GM23338 (cell line): ENCODE measurements at regions not wholly inside any gene's neighbourhood (a gene's known extent, or its start where the extent isn't known, plus 50 kb on each side); places are given as distances from the start of the nearest gene placed in this dataset.

Experiments used
- ATAC-seq: fragments of 200-7000 bp; cut with Tn5 transposase; 3 replicates; pipeline ENCODE4 v1.9.1; 2020
- DNase-seq: peaks from one replicate; pipeline ENCODE4 v3.0.0-alpha.2; 2015; ENCODE audit warnings: low spot score
- H2AFZ ChIP-seq: fragments of 200-600 bp; sonication (generic); 2 replicates; pipeline ENCODE4 v1.8.0; 2016; ENCODE audit warnings: antibody characterized with exemption, mild to moderate bottlenecking, moderate library complexity
- H3F3A ChIP-seq: fragments of 200-600 bp; sonication (generic); replicated peaks from 2 replicates; pipeline ENCODE4 v1.8.0; 2017; ENCODE audit warnings: antibody characterized with exemption, mixed run types, low read depth
- H3K27ac ChIP-seq: fragments of 200-600 bp; sonication (generic); 2 replicates; pipeline ENCODE4 v1.6.1; 2016; ENCODE audit warnings: low read depth
- H3K27me3 ChIP-seq: fragments of 200-600 bp; sonication (generic); 2 replicates; pipeline ENCODE4 v1.8.0; 2016; ENCODE audit warnings: mild to moderate bottlenecking, mixed run types, moderate library complexity; ENCODE audit not compliant: insufficient read depth
- H3K36me3 ChIP-seq: fragments of 200-600 bp; sonication (generic); 2 replicates; pipeline ENCODE4 v1.8.0; 2016; ENCODE audit warnings: mild to moderate bottlenecking; ENCODE audit not compliant: insufficient read depth
- H3K4me1 ChIP-seq: fragments of 200-600 bp; sonication (generic); 2 replicates; pipeline ENCODE4 v1.8.0; 2016; ENCODE audit warnings: mild to moderate bottlenecking, moderate library complexity; ENCODE audit not compliant: insufficient read depth
- H3K4me2 ChIP-seq: fragments of 200-600 bp; sonication (generic); 2 replicates; pipeline ENCODE4 v1.7.1; 2017; ENCODE audit warnings: mixed run types
- H3K4me3 ChIP-seq: fragments of 200-600 bp; sonication (generic); 2 replicates; pipeline ENCODE4 v1.6.1; 2016; ENCODE audit warnings: mixed run types
- H3K79me2 ChIP-seq: fragments of 200-600 bp; sonication (generic); replicated peaks from 2 replicates; pipeline ENCODE4 v1.8.0; 2017; ENCODE audit warnings: mild to moderate bottlenecking; ENCODE audit not compliant: insufficient read depth
- H3K9me2 ChIP-seq: fragments of 200-600 bp; sonication (generic); 2 replicates; pipeline ENCODE4 v1.8.0; 2017; ENCODE audit not compliant: insufficient read depth
- H4K20me1 ChIP-seq: fragments of 200-600 bp; sonication (generic); replicated peaks from 2 replicates; pipeline ENCODE4 v1.8.0; 2017; ENCODE audit warnings: mild to moderate bottlenecking; ENCODE audit not compliant: insufficient read depth
- H3K27ac Mint-ChIP-seq: 2 replicates; pipeline ENCODE4 v1.8.0; 2020; ENCODE audit warnings: inconsistent platforms, mild to moderate bottlenecking, moderate library complexity, mixed read lengths
- H3K27me3 Mint-ChIP-seq: 3 replicates; pipeline ENCODE4 v1.8.0; 2022; ENCODE audit warnings: low read depth, mild to moderate bottlenecking, moderate library complexity, mixed read lengths, inconsistent platforms; ENCODE audit not compliant: insufficient read depth, poor library complexity
- H3K36me3 Mint-ChIP-seq: 3 replicates; pipeline ENCODE4 v1.8.0; 2021; ENCODE audit warnings: low read depth, mild to moderate bottlenecking, inconsistent platforms, moderate library complexity, mixed read lengths
- H3K4me1 Mint-ChIP-seq: 3 replicates; pipeline ENCODE4 v1.8.0; 2020; ENCODE audit warnings: mild to moderate bottlenecking, inconsistent platforms, mixed read lengths
- H3K4me3 Mint-ChIP-seq: 3 replicates; pipeline ENCODE4 v1.8.0; 2021; ENCODE audit warnings: moderate library complexity, mild to moderate bottlenecking, inconsistent platforms, mixed read lengths
- H3K9me3 Mint-ChIP-seq: 3 replicates; pipeline ENCODE4 v1.8.0; 2020; ENCODE audit warnings: moderate library complexity, mild to moderate bottlenecking, inconsistent platforms, mixed read lengths
- CREB1 ChIP-seq: fragments of 250-450 bp; sonication (Bioruptor Pico); IDR thresholded peaks from 2 replicates; pipeline ENCODE4 v1.5.0; 2020; ENCODE audit warnings: low read depth, mild to moderate bottlenecking, moderate library complexity
- EZH2 ChIP-seq: fragments of 200-600 bp; sonication (generic); IDR thresholded peaks from one replicate; pipeline ENCODE4 v1.8.0; 2017; ENCODE audit warnings: antibody characterized with exemption, mild to moderate bottlenecking, low read depth; ENCODE audit not compliant: unreplicated experiment
- NANOG ChIP-seq: IDR thresholded peaks from 2 replicates; pipeline ENCODE4 v1.6.1; 2016; ENCODE audit warnings: antibody characterized with exemption, borderline replicate concordance
- ZNF114 ChIP-seq: fragments of 250-450 bp; sonication (Bioruptor Pico); IDR thresholded peaks from 2 replicates; pipeline ENCODE4 v1.5.0; 2020; ENCODE audit warnings: mild to moderate bottlenecking, moderate library complexity
- ZNF331 ChIP-seq: fragments of 250-450 bp; sonication (Bioruptor Pico); IDR thresholded peaks from 2 replicates; pipeline ENCODE4 v1.5.0; 2020; ENCODE audit warnings: low read depth, mild to moderate bottlenecking, moderate library complexity
- TF ChIP-seq, protein P1 (sequence below): IDR thresholded peaks from 2 replicates; pipeline ENCODE4 v1.6.1; 2016; ENCODE audit warnings: antibody characterized with exemption
- TF ChIP-seq, protein P2 (sequence below), 2 experiments: fragments of 200-600 bp in 1 of 2; sonication (generic) in 1 of 2; conservative IDR thresholded peaks; 2 replicates each; pipeline versions ENCODE4 v1.5.1 to v1.6.1; 2016 to 2017; ENCODE audit warnings: antibody characterized with exemption in 2 of 2, low read depth in 2 of 2, mild to moderate bottlenecking in 2 of 2, moderate library complexity in 1 of 2

DNA sequence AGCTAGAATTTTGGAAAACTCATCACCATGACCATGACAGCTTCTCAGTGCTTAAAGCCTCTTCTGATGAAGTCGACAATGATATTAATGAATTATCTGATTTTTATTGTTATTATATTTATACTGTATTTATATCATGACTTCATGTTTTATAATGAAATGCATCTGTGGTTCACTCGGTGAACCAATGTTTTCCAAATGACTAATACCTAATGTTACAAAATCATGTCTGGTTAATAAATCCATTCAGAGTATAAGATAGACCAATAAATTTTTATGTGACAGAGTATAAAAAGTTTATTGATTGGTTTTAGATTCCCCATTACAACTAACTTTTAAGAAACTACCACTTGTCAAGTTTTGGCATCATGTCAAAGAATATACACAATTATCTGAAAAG, 416.5 kb downstream of the MLLT3 start:
- no peaks in the 10 kb centered on the region for H3K36me3 Mint-ChIP-seq
- Histone ChIP-seq H3K27me3 (no peaks in the 10 kb centered on the region), H3K79me2 (no peaks in the 10 kb centered on the region), H3F3A (no peaks in the 10 kb centered on the region), H2AFZ (no peak overlapping the region), H4K20me1 (no peaks in the 10 kb centered on the region), H3K27ac (no peak overlapping the region), H3K4me2 (no peak overlapping the region), H3K9me2 (no peaks in the 10 kb centered on the region), H3K4me3 (no peak overlapping the region), H3K36me3 (no peaks in the 10 kb centered on the region), H3K4me1 (peaks cover 3% of the 10 kb centered on the region; the same call in 1 of the 2 replicates)
- H3K27me3 Mint-ChIP-seq: no peaks in the 10 kb centered on the region
- H3K4me3 Mint-ChIP-seq: no peak overlapping the region
- ATAC-seq (no peak), DNase-seq (no peak)
- TF ChIP-seq EZH2 (no peak), CREB1 (CRISPR knock-in tag) (no peak), NANOG (no peak)
- no peaks in the 10 kb centered on the region for H3K9me3 Mint-ChIP-seq
- H3K4me1 Mint-ChIP-seq: peaks cover 14% of the 10 kb centered on the region; the same call in 2 of the 3 replicates
- H3K27ac Mint-ChIP-seq: no peak overlapping the region

DNA sequence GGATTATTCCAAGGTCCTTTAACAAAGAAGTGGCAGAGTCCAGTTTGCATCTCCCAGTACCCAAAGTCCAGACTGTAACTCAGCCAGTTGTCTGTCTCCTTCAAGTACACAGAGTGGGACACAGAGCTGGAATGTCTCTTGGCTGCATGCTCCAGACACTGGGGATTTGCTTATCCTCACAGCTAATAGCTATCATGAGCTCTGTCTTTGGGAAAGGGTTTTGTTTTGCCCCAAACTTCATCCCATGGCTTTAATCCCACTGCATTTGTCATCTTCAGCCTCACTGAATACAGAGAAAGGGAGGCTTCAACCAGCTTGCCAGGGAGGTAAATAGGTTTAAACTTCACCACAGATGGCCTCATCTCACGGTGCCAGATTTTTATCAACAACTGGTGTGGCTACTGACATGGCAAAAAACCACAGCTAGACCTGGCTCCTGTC, 412.2 kb upstream of the SLC24A2 start:
- no peaks in the 10 kb centered on the region for H4K20me1 ChIP-seq
- H3K4me3 Mint-ChIP-seq: no peak overlapping the region
- ATAC-seq: no peak
- no peaks in the 10 kb centered on the region for H3K79me2 ChIP-seq
- no peak overlapping the region for H3K27ac ChIP-seq
- H3K4me1 Mint-ChIP-seq: peaks cover 21% of the 10 kb centered on the region; the same call in 2 of the 3 replicates
- peaks cover 8% of the 10 kb centered on the region; the same call in 2 of the 3 replicates for H3K9me3 Mint-ChIP-seq
- DNase-seq: no peak
- peaks cover 2% of the 10 kb centered on the region; the same call in 1 of the 3 replicates for H3K36me3 Mint-ChIP-seq
- no peaks in the 10 kb centered on the region for H3F3A ChIP-seq
- H3K9me2 ChIP-seq: no peaks in the 10 kb centered on the region
- peaks cover 16% of the 10 kb centered on the region for H3K4me1 ChIP-seq
- H3K27ac Mint-ChIP-seq: no peak overlapping the region
- no peak overlapping the region for H3K4me2 ChIP-seq
- no peaks in the 10 kb centered on the region for H3K36me3 ChIP-seq
- H2AFZ ChIP-seq: no peak overlapping the region
- TF ChIP-seq, protein P1, sequence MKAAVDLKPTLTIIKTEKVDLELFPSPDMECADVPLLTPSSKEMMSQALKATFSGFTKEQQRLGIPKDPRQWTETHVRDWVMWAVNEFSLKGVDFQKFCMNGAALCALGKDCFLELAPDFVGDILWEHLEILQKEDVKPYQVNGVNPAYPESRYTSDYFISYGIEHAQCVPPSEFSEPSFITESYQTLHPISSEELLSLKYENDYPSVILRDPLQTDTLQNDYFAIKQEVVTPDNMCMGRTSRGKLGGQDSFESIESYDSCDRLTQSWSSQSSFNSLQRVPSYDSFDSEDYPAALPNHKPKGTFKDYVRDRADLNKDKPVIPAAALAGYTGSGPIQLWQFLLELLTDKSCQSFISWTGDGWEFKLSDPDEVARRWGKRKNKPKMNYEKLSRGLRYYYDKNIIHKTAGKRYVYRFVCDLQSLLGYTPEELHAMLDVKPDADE: no peak
- no peak for TF ChIP-seq ZNF114 (CRISPR knock-in tag)
- H3K27me3 Mint-ChIP-seq: no peaks in the 10 kb centered on the region
- no peaks in the 10 kb centered on the region for H3K27me3 ChIP-seq
- no peak overlapping the region for H3K4me3 ChIP-seq

DNA sequence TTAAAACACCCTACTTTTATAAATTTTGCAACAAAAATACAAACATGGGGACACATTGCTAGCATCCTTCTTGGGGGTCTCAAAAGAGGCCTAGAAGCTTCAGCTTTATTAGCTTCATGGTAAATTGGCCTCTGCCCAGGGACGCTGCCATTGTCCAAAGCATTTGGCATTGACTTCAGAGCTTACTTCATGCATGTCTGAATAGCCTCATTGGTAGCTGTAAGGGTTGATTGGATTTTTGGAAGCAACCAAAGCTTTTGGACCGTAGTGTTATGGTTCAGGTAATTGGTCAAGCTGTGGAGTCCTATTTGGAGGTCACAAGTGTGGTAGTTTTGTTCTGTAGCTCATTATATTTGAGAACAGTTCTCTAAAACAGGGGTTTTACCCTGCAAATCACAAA, 411.7 kb upstream of the SLC24A2 start:
- H3K27ac Mint-ChIP-seq: no peak overlapping the region
- H4K20me1 ChIP-seq: no peaks in the 10 kb centered on the region
- no peak overlapping the region for H3K4me2 ChIP-seq
- DNase-seq (no peak), ATAC-seq (no peak)
- no peaks in the 10 kb centered on the region for H3K9me2 ChIP-seq
- peaks cover 11% of the 10 kb centered on the region; the same call in 2 of the 3 replicates for H3K9me3 Mint-ChIP-seq
- H3K4me3 ChIP-seq: no peak overlapping the region
- H3K36me3 ChIP-seq: no peaks in the 10 kb centered on the region
- H3K79me2 ChIP-seq: no peaks in the 10 kb centered on the region
- no peaks in the 10 kb centered on the region for H3F3A ChIP-seq
- no peak overlapping the region for H3K4me3 Mint-ChIP-seq
- no peak overlapping the region; the same call in 1 of the 2 replicates for H2AFZ ChIP-seq
- no peaks in the 10 kb centered on the region for H3K27me3 ChIP-seq
- TF ChIP-seq ZNF331: no peak
- TF ChIP-seq EZH2: no peak
- TF ChIP-seq, protein P2, sequence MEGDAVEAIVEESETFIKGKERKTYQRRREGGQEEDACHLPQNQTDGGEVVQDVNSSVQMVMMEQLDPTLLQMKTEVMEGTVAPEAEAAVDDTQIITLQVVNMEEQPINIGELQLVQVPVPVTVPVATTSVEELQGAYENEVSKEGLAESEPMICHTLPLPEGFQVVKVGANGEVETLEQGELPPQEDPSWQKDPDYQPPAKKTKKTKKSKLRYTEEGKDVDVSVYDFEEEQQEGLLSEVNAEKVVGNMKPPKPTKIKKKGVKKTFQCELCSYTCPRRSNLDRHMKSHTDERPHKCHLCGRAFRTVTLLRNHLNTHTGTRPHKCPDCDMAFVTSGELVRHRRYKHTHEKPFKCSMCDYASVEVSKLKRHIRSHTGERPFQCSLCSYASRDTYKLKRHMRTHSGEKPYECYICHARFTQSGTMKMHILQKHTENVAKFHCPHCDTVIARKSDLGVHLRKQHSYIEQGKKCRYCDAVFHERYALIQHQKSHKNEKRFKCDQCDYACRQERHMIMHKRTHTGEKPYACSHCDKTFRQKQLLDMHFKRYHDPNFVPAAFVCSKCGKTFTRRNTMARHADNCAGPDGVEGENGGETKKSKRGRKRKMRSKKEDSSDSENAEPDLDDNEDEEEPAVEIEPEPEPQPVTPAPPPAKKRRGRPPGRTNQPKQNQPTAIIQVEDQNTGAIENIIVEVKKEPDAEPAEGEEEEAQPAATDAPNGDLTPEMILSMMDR (conservative IDR thresholded peaks at IDR 0.05; ENCODE audit: low read depth in 2 of 2): no peak
- TF ChIP-seq, protein P1: no peak
- peaks cover 2% of the 10 kb centered on the region; the same call in 1 of the 3 replicates for H3K36me3 Mint-ChIP-seq
- H3K27ac ChIP-seq: no peak overlapping the region
- H3K4me1 Mint-ChIP-seq: peaks cover 21% of the 10 kb centered on the region; the same call in 2 of the 3 replicates
- peaks cover 16% of the 10 kb centered on the region for H3K4me1 ChIP-seq
- H3K27me3 Mint-ChIP-seq: no peaks in the 10 kb centered on the region
